Keratinocyte (primary cell): ENCODE measurements at regions not wholly inside any gene's neighbourhood (a gene's known extent, or its start where the extent isn't known, plus 50 kb on each side); places are given as distances from the start of the nearest gene placed in this dataset.

Source experiments
- EZH2 ChIP-seq: IDR thresholded peaks from one replicate; pipeline ENCODE4 v1.6.1; 2012; ENCODE audit warnings: inconsistent platforms, mild to moderate bottlenecking, low read length, moderate library complexity
- TF ChIP-seq, protein P1 (sequence below), 3 experiments: IDR thresholded peaks in 1 of 3; conservative IDR thresholded peaks in 1 of 3; optimal IDR thresholded peaks in 1 of 3; 2 replicates in 2 of 3; 3 replicates in 1 of 3; pipeline versions ENCODE3 to v1.5.1; 2011; ENCODE audit warnings: low read length in 3 of 3, mild to moderate bottlenecking in 3 of 3, moderate library complexity in 2 of 3, control low read depth in 1 of 3, inconsistent platforms in 1 of 3; ENCODE audit not compliant: insufficient read depth in 2 of 3; ENCODE audit errors: extremely low read depth in 1 of 3

DNA sequence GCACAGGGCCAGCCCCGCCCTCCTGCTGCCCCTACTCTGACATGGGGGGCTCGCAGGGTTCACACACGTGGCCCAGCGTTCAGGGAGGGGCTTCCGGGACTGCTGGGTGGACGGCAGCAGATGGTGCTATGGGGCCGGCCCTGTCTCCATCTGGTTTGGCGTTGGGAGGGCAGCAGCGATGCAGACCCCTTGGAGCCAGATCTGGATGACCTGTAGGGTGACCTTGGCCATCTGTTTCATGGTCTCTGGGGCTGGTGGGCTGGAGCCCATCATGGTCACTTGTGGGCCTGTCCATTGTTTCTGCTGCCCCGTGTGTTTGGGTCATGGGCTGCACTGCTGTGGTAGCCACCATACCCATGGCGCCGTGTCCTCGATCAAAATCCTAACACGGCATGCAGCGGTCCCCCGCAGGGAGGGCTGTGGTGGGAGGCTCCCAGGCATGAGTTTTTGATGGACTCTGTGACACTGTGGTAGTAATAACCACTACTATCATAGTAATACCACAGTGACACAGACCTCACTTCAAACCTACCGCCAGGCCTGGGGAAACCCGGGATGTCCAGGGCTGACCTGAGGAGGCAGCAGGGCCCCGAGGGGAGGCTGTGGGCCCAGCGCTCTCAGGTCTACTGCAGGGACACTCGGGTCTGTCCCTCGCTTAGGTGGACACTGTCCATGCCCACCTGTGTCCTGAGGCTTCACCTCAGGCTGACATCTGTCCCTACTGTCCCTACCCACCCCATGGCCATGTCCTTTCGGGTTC is 359.4 kb downstream of the TMEM121 start:
- TF ChIP-seq, protein P1, sequence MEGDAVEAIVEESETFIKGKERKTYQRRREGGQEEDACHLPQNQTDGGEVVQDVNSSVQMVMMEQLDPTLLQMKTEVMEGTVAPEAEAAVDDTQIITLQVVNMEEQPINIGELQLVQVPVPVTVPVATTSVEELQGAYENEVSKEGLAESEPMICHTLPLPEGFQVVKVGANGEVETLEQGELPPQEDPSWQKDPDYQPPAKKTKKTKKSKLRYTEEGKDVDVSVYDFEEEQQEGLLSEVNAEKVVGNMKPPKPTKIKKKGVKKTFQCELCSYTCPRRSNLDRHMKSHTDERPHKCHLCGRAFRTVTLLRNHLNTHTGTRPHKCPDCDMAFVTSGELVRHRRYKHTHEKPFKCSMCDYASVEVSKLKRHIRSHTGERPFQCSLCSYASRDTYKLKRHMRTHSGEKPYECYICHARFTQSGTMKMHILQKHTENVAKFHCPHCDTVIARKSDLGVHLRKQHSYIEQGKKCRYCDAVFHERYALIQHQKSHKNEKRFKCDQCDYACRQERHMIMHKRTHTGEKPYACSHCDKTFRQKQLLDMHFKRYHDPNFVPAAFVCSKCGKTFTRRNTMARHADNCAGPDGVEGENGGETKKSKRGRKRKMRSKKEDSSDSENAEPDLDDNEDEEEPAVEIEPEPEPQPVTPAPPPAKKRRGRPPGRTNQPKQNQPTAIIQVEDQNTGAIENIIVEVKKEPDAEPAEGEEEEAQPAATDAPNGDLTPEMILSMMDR (optimal IDR thresholded peaks at IDR 0.05 in 1 of 3, IDR thresholded peaks at IDR 0.05 in 1 of 3, conservative IDR thresholded peaks at IDR 0.05 in 1 of 3; ENCODE audit: extremely low read depth in 1 of 3, insufficient read depth in 2 of 3, low read length in 3 of 3) = no peak
- TF ChIP-seq EZH2 = no peak
